SK-N-SH treated with all-trans-retinoic acid at 6 μM for 48 hours (cell line): ENCODE measurements at regions not wholly inside any gene's neighbourhood (a gene's known extent, or its start where the extent isn't known, plus 50 kb on each side); places are given as distances from the start of the nearest gene placed in this dataset.

Source experiments
- ATAC-seq: fragments of 200-7000 bp; cut with Tn5 transposase; 3 replicates; pipeline ENCODE4 v1.9.1; 2020; ENCODE audit warnings: mild to moderate bottlenecking, moderate library complexity
- BACH2 ChIP-seq: fragments of 250-450 bp; sonication (Bioruptor Pico); IDR thresholded peaks from 2 replicates; pipeline ENCODE4 v1.9.0; 2021; ENCODE audit warnings: mild to moderate bottlenecking, borderline replicate concordance
- CSDC2 ChIP-seq: fragments of 250-450 bp; sonication (Bioruptor Pico); IDR thresholded peaks from 2 replicates; pipeline ENCODE4 v1.5.0; 2020; ENCODE audit warnings: mild to moderate bottlenecking, moderate library complexity
- ESRRG ChIP-seq: fragments of 250-450 bp; sonication (Bioruptor Pico); IDR thresholded peaks from 2 replicates; pipeline ENCODE4 v1.6.1; 2021; ENCODE audit warnings: mild to moderate bottlenecking
- ISL1 ChIP-seq: fragments of 250-450 bp; sonication (Bioruptor Pico); IDR thresholded peaks from 2 replicates; pipeline ENCODE4 v2.1.2; 2022; ENCODE audit warnings: mild to moderate bottlenecking, moderate library complexity
- OSR1 ChIP-seq: fragments of 250-450 bp; sonication (Bioruptor Pico); IDR thresholded peaks from 2 replicates; pipeline ENCODE4 v1.8.0; 2022; ENCODE audit warnings: moderate library complexity, mild to moderate bottlenecking, inconsistent platforms
- PPARA ChIP-seq: fragments of 250-450 bp; sonication (Bioruptor Pico); IDR thresholded peaks from 2 replicates; pipeline ENCODE4 v1.5.0; 2020; ENCODE audit warnings: mild to moderate bottlenecking, borderline replicate concordance
- TCF4 ChIP-seq: fragments of 250-450 bp; sonication (Bioruptor Pico); IDR thresholded peaks from 2 replicates; pipeline ENCODE4 v1.8.0; 2021; ENCODE audit warnings: mild to moderate bottlenecking, moderate library complexity, borderline replicate concordance
- TOX ChIP-seq: fragments of 250-450 bp; sonication (Bioruptor Pico); IDR thresholded peaks from 2 replicates; pipeline ENCODE4 v1.8.0; 2021; ENCODE audit warnings: mild to moderate bottlenecking, moderate library complexity, borderline replicate concordance
- ZC3H10 ChIP-seq: fragments of 250-450 bp; sonication (Bioruptor Pico); IDR thresholded peaks from 2 replicates; pipeline ENCODE4 v1.5.1; 2021; ENCODE audit warnings: mild to moderate bottlenecking, moderate library complexity
- ZFP30 ChIP-seq: fragments of 450-650 bp; formaldehyde crosslinking; IDR thresholded peaks from 2 replicates; pipeline ENCODE4 v1.5.0; 2022; ENCODE audit warnings: mild to moderate bottlenecking, moderate library complexity
- ZNF565 ChIP-seq: fragments of 450-650 bp; formaldehyde crosslinking; conservative IDR thresholded peaks from 2 replicates; pipeline ENCODE4 v1.5.0; 2020; ENCODE audit warnings: low read depth, mild to moderate bottlenecking, moderate library complexity
- ZNF8 ChIP-seq: fragments of 450-650 bp; formaldehyde crosslinking; IDR thresholded peaks from 2 replicates; pipeline ENCODE4 v1.5.0; 2020; ENCODE audit warnings: mild to moderate bottlenecking, moderate library complexity
- TF ChIP-seq, protein P1 (sequence below): fragments of 250-450 bp; sonication (Bioruptor Pico); IDR thresholded peaks from 2 replicates; pipeline ENCODE4 v1.8.0; 2021; ENCODE audit warnings: low read depth, mild to moderate bottlenecking, moderate library complexity, borderline replicate concordance
- TF ChIP-seq, protein P2 (sequence below): fragments of 250-450 bp; sonication (Bioruptor Pico); IDR thresholded peaks from 2 replicates; pipeline ENCODE4 v1.5.1; 2020; ENCODE audit warnings: low read depth, mild to moderate bottlenecking, moderate library complexity
- TF ChIP-seq, protein P3 (sequence below): fragments of 250-450 bp; sonication (Bioruptor Pico); IDR thresholded peaks from 2 replicates; pipeline ENCODE4 v1.8.0; 2020; ENCODE audit warnings: mild to moderate bottlenecking, moderate library complexity, borderline replicate concordance
- TF ChIP-seq, protein P4 (sequence below): fragments of 250-450 bp; sonication (Bioruptor Pico); IDR thresholded peaks from 2 replicates; pipeline ENCODE4 v1.5.0; 2020; ENCODE audit warnings: mild to moderate bottlenecking, moderate library complexity
- TF ChIP-seq, protein P5 (sequence below): fragments of 250-450 bp; sonication (Bioruptor Pico); IDR thresholded peaks from 2 replicates; pipeline ENCODE4 v1.5.1; 2021; ENCODE audit warnings: mild to moderate bottlenecking, moderate library complexity

DNA sequence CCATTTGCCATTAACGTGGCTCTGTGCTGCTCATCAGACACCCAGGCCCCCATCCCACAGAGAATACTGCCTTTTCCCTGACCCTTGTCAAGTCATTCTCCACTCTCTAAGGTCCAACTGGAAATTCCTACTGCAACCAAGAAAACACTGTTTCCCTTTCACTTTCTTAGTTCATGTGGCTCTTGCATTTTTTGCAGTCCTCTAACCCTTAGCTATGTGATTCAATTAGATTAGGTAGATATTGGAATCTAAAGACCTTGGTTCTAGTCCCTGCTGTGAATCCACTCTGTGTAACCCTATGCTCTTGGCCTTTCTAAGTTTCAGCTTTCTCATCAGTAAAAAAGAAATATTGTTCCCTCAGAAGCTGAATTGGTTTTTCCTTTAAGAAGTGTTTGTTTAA lies 649.4 kb downstream of the CCDC171 start:
- TF ChIP-seq BACH2 (CRISPR knock-in tag) (no peak), ZNF8 (CRISPR knock-in tag) (no peak), TOX (CRISPR knock-in tag) (no peak), CSDC2 (CRISPR knock-in tag) (no peak)
- TF ChIP-seq, protein P1, sequence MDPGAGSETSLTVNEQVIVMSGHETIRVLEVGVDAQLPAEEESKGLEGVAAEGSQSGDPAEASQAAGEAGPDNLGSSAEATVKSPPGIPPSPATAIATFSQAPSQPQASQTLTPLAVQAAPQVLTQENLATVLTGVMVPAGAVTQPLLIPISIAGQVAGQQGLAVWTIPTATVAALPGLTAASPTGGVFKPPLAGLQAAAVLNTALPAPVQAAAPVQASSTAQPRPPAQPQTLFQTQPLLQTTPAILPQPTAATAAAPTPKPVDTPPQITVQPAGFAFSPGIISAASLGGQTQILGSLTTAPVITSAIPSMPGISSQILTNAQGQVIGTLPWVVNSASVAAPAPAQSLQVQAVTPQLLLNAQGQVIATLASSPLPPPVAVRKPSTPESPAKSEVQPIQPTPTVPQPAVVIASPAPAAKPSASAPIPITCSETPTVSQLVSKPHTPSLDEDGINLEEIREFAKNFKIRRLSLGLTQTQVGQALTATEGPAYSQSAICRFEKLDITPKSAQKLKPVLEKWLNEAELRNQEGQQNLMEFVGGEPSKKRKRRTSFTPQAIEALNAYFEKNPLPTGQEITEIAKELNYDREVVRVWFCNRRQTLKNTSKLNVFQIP (CRISPR knock-in tag) = no peak
- ATAC-seq = 0 out of 3 replicates have a peak, but pooled peaks have one; percentile 4

DNA sequence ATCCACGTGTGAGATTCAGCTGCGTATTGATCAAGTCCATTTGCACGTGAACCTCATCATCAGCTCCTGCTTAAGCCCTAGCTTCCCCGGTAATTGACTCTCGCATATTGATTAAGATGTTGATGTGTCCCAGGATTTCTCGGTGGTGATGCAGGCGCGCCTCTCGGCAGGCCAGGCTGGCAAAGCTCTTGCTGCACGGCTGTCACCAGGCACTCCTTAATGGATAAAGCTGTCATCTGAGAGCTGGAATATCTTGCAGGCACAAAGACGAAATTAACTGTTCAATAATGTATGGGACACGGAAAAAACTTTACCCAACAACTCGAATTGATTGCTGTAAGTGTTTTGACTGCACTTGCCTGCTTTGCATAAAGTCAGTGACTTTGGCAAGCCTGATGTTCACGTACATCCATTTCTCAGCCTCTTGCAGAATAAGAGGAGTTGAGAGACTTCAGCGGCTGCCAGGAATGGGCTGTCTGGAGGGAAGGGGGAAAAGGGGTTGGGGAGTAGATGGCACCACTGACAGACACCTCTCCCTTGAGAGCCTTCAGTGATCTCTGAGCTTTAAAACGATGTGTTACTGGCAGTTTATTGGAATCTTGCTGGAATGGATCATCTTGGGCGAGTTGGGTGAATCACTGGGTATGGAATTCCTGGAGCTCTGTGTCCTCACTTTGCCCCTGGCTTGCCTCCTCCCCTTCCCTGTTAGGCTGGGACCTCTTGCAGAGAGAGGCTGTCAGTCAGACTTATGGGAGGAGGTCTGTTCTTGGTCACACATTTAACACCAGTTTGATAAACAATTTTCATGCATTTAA lies 650.3 kb downstream of the CCDC171 start:
- no peak for TF ChIP-seq ZNF8 (CRISPR knock-in tag)
- TF ChIP-seq ISL1 = peak; percentile 57; the same call in 1 of the 2 replicates
- peak; percentile 97 for ATAC-seq

DNA sequence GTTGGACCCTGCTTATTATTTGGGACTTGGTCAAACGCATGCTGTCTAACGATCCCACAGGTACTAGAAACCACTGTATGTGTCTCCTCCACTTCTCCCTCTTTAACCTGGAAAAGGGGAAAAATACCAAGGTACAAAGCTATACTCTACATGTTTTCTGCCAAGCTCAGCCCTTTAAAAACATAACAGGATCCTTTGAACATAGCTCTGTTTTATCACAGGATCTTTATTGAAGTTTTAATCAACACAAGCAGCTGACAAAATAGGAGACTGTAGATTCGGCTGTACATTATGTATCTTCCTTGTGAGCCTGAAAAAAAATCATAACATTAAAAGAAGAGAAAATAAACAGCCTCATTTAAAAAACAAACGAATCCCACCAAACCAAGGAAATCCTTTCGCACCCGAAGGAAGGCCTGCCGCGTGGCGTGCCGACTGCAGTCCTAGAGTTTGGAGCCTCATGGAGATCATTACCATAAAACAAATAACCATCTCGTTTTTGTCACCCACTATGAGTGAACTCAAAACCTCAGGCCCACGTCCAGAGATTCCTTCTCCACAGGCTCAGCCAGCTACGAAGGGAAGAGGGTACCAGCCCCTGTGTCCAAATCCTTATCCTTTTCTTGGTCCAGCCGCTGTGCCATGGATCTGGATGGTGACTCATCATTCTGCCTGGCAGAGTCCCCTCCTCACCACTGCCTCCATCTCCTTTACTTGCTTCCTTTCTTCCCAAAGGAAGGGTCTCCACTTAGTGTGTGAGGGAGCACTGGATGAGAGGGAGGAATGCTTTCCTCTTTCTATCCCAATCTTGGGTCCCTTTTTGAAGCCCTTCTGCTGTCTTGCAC lies 651.1 kb downstream of the CCDC171 start:
- ATAC-seq = peak; percentile 73
- TF ChIP-seq, protein P2, sequence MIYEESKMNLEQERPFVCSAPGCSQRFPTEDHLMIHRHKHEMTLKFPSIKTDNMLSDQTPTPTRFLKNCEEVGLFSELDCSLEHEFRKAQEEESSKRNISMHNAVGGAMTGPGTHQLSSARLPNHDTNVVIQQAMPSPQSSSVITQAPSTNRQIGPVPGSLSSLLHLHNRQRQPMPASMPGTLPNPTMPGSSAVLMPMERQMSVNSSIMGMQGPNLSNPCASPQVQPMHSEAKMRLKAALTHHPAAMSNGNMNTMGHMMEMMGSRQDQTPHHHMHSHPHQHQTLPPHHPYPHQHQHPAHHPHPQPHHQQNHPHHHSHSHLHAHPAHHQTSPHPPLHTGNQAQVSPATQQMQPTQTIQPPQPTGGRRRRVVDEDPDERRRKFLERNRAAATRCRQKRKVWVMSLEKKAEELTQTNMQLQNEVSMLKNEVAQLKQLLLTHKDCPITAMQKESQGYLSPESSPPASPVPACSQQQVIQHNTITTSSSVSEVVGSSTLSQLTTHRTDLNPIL (CRISPR knock-in tag) = no peak
- TF ChIP-seq CSDC2 (CRISPR knock-in tag) (no peak), PPARA (CRISPR knock-in tag) (no peak), TCF4 (CRISPR knock-in tag) (no peak), ESRRG (CRISPR knock-in tag) (no peak), ISL1 (no peak), OSR1 (CRISPR knock-in tag) (no peak), ZFP30 (CRISPR knock-in tag) (no peak), BACH2 (CRISPR knock-in tag) (no peak), ZC3H10 (CRISPR knock-in tag) (no peak), ZNF8 (CRISPR knock-in tag) (no peak), TOX (CRISPR knock-in tag) (no peak), ZNF565 (CRISPR knock-in tag) (no peak)
- TF ChIP-seq, protein P3, sequence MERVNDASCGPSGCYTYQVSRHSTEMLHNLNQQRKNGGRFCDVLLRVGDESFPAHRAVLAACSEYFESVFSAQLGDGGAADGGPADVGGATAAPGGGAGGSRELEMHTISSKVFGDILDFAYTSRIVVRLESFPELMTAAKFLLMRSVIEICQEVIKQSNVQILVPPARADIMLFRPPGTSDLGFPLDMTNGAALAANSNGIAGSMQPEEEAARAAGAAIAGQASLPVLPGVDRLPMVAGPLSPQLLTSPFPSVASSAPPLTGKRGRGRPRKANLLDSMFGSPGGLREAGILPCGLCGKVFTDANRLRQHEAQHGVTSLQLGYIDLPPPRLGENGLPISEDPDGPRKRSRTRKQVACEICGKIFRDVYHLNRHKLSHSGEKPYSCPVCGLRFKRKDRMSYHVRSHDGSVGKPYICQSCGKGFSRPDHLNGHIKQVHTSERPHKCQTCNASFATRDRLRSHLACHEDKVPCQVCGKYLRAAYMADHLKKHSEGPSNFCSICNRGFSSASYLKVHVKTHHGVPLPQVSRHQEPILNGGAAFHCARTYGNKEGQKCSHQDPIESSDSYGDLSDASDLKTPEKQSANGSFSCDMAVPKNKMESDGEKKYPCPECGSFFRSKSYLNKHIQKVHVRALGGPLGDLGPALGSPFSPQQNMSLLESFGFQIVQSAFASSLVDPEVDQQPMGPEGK (CRISPR knock-in tag) = no peak
- TF ChIP-seq, protein P1 (CRISPR knock-in tag) = no peak
- TF ChIP-seq, protein P4, sequence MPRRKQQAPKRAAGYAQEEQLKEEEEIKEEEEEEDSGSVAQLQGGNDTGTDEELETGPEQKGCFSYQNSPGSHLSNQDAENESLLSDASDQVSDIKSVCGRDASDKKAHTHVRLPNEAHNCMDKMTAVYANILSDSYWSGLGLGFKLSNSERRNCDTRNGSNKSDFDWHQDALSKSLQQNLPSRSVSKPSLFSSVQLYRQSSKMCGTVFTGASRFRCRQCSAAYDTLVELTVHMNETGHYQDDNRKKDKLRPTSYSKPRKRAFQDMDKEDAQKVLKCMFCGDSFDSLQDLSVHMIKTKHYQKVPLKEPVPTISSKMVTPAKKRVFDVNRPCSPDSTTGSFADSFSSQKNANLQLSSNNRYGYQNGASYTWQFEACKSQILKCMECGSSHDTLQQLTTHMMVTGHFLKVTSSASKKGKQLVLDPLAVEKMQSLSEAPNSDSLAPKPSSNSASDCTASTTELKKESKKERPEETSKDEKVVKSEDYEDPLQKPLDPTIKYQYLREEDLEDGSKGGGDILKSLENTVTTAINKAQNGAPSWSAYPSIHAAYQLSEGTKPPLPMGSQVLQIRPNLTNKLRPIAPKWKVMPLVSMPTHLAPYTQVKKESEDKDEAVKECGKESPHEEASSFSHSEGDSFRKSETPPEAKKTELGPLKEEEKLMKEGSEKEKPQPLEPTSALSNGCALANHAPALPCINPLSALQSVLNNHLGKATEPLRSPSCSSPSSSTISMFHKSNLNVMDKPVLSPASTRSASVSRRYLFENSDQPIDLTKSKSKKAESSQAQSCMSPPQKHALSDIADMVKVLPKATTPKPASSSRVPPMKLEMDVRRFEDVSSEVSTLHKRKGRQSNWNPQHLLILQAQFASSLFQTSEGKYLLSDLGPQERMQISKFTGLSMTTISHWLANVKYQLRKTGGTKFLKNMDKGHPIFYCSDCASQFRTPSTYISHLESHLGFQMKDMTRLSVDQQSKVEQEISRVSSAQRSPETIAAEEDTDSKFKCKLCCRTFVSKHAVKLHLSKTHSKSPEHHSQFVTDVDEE (CRISPR knock-in tag) = no peak
- TF ChIP-seq, protein P5, sequence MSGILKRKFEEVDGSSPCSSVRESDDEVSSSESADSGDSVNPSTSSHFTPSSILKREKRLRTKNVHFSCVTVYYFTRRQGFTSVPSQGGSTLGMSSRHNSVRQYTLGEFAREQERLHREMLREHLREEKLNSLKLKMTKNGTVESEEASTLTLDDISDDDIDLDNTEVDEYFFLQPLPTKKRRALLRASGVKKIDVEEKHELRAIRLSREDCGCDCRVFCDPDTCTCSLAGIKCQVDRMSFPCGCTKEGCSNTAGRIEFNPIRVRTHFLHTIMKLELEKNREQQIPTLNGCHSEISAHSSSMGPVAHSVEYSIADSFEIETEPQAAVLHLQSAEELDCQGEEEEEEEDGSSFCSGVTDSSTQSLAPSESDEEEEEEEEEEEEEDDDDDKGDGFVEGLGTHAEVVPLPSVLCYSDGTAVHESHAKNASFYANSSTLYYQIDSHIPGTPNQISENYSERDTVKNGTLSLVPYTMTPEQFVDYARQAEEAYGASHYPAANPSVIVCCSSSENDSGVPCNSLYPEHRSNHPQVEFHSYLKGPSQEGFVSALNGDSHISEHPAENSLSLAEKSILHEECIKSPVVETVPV (CRISPR knock-in tag) = no peak
